Brain microvascular endothelial cell (primary cell): ENCODE measurements at regions not wholly inside any gene's neighbourhood (a gene's known extent, or its start where the extent isn't known, plus 50 kb on each side); places are given as distances from the start of the nearest gene placed in this dataset.
A peak's percentile ranks its signal among the peaks of the same experiment; 100 is the strongest.

Experiments
- DNase-seq: peaks from one replicate; pipeline ENCODE4 v3.0.0-alpha.2; 2020
- H3K27ac ChIP-seq: fragments of 250-450 bp; sonication (Bioruptor Pico); 2 replicates; pipeline ENCODE4 v1.5.1; 2020; ENCODE audit warnings: mild to moderate bottlenecking, moderate library complexity
- H3K27me3 ChIP-seq: fragments of 250-450 bp; sonication (Bioruptor Pico); replicated peaks from 2 replicates; pipeline ENCODE4 v1.5.1; 2020; ENCODE audit warnings: mild to moderate bottlenecking
- H3K36me3 ChIP-seq: fragments of 250-450 bp; sonication (Bioruptor Pico); replicated peaks from 2 replicates; pipeline ENCODE4 v1.5.1; 2020; ENCODE audit warnings: mild to moderate bottlenecking
- H3K4me3 ChIP-seq: 2 replicates; pipeline ENCODE4 v1.5.1; 2011; ENCODE audit warnings: low read depth, mild to moderate bottlenecking, control low read depth, low read length, moderate library complexity
- in situ Hi-C: cut with HindIII; loops from 2 replicates; pipeline ENCODE4 v1.10.0; 2017; ENCODE audit warnings: low sequenced_read_pairs, low pct_ligation_motif_present
- TF ChIP-seq, protein P1 (sequence below): IDR thresholded peaks from 2 replicates; pipeline ENCODE4 v1.5.1; 2011; ENCODE audit warnings: low read depth, mild to moderate bottlenecking, moderate library complexity, low read length, control low read depth, inconsistent platforms; ENCODE audit errors: missing control alignments

DNA sequence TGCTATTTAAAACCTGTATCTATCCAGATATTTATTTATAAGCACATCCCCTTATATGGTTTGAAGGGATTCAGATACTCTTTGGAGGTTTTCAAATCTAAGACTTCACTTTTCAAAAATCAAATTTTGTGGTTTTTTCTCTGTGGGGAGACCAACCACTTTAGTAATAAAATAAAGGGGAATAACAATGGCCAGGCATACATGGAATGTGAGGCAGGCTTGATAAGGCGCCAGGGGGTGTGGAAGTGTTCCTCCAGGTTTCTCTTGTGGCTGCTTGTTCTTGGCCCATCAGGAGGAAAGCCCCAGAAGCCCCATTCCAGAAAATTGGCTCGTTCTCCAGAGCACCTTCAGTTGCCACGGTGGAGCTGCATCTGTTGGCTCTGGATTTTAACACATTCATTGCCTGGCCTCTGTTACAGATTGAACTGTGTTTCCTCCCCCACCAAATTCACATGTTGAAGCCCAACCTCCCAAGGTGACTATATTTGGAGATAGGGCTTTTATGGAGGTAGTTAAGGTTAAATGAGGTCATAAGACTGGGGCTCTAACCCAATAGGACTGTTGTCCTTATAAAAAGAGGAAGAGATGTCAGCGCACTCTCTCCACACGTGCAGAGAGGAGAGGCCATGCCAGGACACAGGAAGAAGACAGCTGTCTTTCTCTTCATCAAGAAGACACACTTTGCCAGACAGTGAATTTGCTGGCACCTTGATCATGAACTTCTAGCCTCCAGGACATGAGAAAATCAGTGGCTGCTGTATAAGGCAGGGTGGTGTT lies 195.9 kb downstream of the TMEM38B start:
- in situ Hi-C loops, result no loop called here
- H3K4me3 ChIP-seq, result no peak overlapping the region
- no peak overlapping the region for H3K27ac ChIP-seq
- TF ChIP-seq, protein P1, sequence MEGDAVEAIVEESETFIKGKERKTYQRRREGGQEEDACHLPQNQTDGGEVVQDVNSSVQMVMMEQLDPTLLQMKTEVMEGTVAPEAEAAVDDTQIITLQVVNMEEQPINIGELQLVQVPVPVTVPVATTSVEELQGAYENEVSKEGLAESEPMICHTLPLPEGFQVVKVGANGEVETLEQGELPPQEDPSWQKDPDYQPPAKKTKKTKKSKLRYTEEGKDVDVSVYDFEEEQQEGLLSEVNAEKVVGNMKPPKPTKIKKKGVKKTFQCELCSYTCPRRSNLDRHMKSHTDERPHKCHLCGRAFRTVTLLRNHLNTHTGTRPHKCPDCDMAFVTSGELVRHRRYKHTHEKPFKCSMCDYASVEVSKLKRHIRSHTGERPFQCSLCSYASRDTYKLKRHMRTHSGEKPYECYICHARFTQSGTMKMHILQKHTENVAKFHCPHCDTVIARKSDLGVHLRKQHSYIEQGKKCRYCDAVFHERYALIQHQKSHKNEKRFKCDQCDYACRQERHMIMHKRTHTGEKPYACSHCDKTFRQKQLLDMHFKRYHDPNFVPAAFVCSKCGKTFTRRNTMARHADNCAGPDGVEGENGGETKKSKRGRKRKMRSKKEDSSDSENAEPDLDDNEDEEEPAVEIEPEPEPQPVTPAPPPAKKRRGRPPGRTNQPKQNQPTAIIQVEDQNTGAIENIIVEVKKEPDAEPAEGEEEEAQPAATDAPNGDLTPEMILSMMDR, result no peak
- no peak for DNase-seq
- H3K36me3 ChIP-seq, result no peaks in the 10 kb centered on the region
- no peaks in the 10 kb centered on the region for H3K27me3 ChIP-seq

DNA sequence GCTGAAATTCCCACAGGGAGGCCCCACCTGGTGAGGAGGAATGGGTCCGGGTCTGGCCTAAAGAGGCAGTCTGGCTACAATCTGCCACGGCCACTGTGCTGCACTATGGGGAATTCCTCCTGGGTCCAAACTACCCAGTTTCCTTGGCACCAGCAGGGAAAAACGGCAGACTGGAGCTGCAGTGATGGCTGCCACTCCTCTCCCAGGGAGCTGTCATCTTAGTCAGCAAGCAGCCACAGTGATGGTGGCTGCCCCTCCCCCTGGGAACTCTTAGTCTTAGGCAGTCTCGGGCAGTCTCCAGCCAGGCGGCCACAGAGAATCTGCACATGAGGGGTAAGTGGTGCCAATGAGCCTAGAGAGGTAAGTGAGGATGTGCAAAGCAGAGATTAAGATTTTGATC lies 205.8 kb downstream of the TMEM38B start:
- TF ChIP-seq, protein P1, result no peak
- no peak overlapping the region for H3K27ac ChIP-seq
- no peak for DNase-seq
- H3K36me3 ChIP-seq, result no peaks in the 10 kb centered on the region
- in situ Hi-C loops, result no loop called here
- H3K4me3 ChIP-seq, result no peak overlapping the region
- no peaks in the 10 kb centered on the region for H3K27me3 ChIP-seq

DNA sequence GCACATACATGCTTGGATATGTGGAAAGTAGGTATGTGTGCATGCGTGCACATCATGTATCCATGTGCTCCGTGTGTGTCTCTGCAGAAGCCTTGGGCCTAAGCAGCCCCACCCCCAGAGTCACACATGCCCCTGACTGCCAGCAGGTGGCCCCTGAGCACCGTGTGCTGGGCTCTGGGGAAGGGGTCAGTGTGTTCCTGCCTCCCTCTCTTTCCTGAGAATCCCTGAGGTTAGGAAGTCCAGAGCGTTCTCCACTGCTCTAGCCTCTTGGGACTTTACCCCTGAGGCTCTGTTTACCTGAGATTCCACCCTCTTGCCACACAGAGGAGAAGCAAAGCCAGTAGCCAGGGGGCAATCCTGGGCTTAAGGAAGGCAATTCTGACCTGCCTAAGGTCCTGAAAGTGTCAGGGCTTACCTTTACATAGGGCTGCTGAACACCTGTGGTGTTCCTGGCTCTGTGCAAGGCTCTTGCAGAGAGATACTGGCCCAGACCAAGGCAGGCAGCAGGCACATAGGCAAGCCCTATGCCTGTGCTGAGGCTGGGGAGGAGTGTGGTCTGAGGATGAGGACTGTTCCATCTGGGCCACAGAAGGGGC lies 207.3 kb downstream of the TMEM38B start:
- in situ Hi-C loops, result no loop called here
- H3K27ac ChIP-seq, result no peak overlapping the region
- no peaks in the 10 kb centered on the region for H3K27me3 ChIP-seq
- no peaks in the 10 kb centered on the region for H3K36me3 ChIP-seq
- H3K4me3 ChIP-seq, result no peak overlapping the region
- DNase-seq, result peak; percentile 24
- TF ChIP-seq, protein P1, result peak; percentile 90

DNA sequence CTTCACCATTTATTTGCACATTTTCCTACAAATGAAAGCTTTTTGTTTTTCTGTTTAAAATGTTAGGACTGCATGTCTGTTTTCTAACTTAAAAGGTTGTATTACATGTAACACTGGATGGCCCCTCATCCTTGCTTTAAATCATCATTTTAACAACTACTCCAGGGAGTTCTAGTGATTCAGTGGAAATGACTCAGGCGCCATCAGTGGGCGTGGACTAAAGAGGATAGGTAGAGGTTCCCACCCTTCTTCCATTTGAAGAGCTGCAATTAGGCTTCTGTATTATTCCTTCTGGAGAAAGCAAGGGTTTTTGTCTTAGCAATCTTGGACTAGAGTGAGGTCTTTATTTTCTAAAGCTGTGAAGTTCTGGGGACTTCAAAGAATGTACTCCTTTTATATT lies 213.7 kb downstream of the TMEM38B start:
- Histone ChIP-seq H3K36me3 (no peaks in the 10 kb centered on the region), H3K27me3 (no peaks in the 10 kb centered on the region), H3K4me3 (no peak overlapping the region), H3K27ac (no peak overlapping the region)
- no peak for DNase-seq
- TF ChIP-seq, protein P1, result no peak
- in situ Hi-C loops, result no loop called here

DNA sequence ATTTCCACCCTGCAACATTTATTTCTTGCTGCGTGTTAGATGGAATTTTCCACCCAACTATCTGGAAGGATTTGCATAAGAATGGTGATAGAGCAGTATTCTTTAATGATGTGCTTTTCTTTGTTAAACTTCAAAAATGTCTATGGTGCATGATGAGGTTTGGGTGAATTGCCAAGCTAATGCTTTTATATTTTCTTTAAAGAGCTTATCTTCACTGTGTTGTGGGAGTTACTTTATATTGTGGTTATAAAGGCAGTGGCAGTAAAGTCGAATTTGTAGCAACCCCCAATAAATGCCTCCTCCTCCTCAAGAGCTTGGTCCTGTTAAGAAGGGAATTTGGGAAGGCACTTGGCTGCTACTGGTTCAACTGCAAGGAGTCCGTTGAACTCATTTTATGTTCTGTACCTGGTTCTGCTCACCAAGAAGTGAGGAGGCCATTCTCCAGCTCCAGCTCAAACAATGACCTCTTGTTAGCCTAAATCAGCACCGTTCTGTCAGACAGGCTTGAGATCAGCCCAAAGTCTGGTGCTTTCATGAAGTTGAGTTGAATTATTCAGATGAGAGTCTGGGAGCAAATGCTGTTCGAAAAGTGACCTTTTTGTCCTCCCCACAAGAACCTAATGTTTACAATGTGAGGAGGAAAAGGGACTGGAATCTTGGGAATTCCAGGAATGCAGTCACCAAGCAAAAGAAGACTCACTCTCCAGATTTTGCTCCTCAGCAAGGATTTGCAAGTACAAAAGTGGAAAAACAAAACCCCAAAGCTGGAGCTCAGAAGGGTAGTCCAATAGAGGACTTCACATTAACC lies 217.0 kb downstream of the TMEM38B start:
- H3K4me3 ChIP-seq, result no peak overlapping the region
- no peaks in the 10 kb centered on the region for H3K36me3 ChIP-seq
- TF ChIP-seq, protein P1, result no peak
- no peaks in the 10 kb centered on the region for H3K27me3 ChIP-seq
- H3K27ac ChIP-seq, result no peak overlapping the region
- in situ Hi-C loops, result no loop called here
- no peak for DNase-seq
